ENCODE measurements at regions not wholly inside any gene's neighbourhood (a gene's known extent, or its start where the extent isn't known, plus 50 kb on each side); places are given as distances from the start of the nearest gene placed in this dataset.

DNA sequence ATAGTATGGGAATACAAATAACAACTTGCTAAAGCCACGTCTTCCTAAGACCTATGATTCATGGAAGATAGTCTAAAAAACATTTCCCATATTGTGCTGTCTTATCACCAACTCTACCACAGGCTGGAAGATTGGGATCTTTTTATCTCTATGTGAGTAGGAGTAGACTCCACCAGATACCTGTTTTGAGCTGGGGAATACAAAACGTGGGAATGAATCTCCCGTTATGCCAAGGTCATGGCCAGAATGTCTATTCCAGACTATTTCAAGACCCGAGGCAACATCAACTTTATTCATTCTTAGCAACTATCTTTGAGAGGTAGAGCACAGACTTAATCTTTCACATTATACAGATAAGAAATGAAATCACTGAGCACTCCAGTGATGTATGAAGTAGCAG, 2350.9 kb upstream of the WWC1 start:
- Histone ChIP-seq H3K27ac (no peak overlapping the region), H3K9me3 (ENCODE audit: low read depth) (no peaks in the 10 kb centered on the region), H3K27me3 (no peaks in the 10 kb centered on the region), H3K36me3 (no peaks in the 10 kb centered on the region), H3K4me3 (no peak overlapping the region), H3K4me1 (ENCODE audit: low read depth) (no peaks in the 10 kb centered on the region)
- TF ChIP-seq, protein P1, sequence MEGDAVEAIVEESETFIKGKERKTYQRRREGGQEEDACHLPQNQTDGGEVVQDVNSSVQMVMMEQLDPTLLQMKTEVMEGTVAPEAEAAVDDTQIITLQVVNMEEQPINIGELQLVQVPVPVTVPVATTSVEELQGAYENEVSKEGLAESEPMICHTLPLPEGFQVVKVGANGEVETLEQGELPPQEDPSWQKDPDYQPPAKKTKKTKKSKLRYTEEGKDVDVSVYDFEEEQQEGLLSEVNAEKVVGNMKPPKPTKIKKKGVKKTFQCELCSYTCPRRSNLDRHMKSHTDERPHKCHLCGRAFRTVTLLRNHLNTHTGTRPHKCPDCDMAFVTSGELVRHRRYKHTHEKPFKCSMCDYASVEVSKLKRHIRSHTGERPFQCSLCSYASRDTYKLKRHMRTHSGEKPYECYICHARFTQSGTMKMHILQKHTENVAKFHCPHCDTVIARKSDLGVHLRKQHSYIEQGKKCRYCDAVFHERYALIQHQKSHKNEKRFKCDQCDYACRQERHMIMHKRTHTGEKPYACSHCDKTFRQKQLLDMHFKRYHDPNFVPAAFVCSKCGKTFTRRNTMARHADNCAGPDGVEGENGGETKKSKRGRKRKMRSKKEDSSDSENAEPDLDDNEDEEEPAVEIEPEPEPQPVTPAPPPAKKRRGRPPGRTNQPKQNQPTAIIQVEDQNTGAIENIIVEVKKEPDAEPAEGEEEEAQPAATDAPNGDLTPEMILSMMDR (IDR thresholded peaks at IDR 0.05; ENCODE audit: low read depth, low read length), result no peak
- DNase-seq (ENCODE audit: low read depth in 1 of 2, low spot score in 1 of 2), result no peak

DNA sequence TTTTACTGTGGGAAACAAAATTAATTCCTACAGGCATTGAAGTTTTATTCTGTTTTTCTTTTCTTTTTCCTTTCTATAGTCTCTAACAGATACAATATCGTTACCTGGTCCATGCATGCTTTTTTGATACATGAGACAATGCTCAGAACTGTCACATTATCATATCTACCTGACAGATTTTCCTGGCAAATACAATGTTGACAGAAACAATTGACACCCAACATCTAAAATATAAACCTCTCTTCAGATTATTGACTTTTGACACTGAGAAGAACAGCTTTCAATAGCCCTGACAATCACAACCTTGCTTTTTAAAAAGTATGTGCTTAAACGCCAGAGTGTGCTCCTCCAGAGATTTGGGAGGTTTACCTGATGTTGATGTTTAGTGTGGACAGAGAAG, 2334.6 kb upstream of the WWC1 start:
- H3K36me3 ChIP-seq, result no peaks in the 10 kb centered on the region
- no peaks in the 10 kb centered on the region for H3K4me1 ChIP-seq (ENCODE audit: low read depth)
- DNase-seq (ENCODE audit: low read depth in 1 of 2, low spot score in 1 of 2), result no peak
- TF ChIP-seq, protein P1 (IDR thresholded peaks at IDR 0.05; ENCODE audit: low read depth, low read length), result no peak
- H3K4me3 ChIP-seq, result no peak overlapping the region
- H3K27me3 ChIP-seq, result no peaks in the 10 kb centered on the region
- no peaks in the 10 kb centered on the region for H3K9me3 ChIP-seq (ENCODE audit: low read depth)
- no peak overlapping the region for H3K27ac ChIP-seq

DNA sequence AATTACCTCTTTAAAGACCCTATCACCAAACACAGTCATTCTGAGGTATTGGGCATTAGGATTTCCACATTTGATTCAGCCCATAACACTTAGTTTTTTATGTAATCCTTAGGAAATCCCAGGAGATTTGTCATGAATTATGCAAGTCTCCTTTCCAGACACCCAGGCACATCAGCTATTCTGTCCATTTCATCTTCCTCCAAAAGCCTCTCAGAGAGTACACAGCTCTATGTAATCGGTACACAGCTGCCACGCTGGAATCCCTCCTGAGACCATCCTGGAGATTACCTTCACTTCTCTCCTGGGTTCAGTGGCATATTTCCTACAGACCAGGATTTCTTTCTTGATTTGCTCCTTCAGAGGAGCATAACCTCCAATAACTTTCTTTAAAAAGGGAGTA, 2309.8 kb upstream of the WWC1 start:
- TF ChIP-seq, protein P1 (IDR thresholded peaks at IDR 0.05; ENCODE audit: low read depth, low read length), result no peak
- no peaks in the 10 kb centered on the region for H3K36me3 ChIP-seq
- no peaks in the 10 kb centered on the region for H3K9me3 ChIP-seq (ENCODE audit: low read depth)
- H3K4me3 ChIP-seq, result no peak overlapping the region
- no peaks in the 10 kb centered on the region for H3K4me1 ChIP-seq (ENCODE audit: low read depth)
- no peak overlapping the region for H3K27ac ChIP-seq
- DNase-seq (ENCODE audit: low read depth in 1 of 2, low spot score in 1 of 2), result no peak
- H3K27me3 ChIP-seq, result no peaks in the 10 kb centered on the region

DNA sequence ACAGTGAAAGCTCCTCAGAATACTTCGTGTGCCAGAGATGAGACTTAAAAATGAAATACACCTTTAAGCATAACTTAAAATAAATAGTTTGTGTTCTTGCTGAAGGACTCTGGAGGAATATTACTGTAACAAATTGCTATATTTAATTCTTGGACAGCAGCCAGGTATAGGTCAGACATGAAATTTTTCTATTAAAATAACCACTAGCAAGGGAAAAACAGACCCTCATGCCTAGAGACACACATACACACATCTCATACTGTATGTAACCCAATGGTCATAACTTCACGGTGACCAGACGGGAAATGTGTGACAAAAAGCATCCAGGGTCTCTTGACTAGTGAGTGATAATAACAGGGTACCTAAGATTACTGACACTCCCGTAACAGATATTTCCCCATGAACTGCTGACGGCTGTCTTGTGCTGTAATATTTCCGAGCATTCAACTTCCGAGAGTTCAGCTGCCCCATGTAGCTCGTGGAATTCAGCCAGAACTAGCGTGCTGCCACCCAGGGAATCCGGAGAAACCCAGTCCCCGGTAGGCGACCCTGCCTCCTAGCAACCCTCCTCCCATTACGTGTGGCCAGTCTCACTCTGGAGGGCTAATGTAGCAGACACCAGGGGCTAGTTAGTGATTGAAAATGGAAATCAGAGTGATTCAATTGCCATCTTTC, 2295.1 kb upstream of the WWC1 start:
- DNase-seq (ENCODE audit: low read depth in 1 of 2, low spot score in 1 of 2), result peak in 1 of 2 donors; percentile 9
- Histone ChIP-seq H3K27ac (no peak overlapping the region), H3K27me3 (no peaks in the 10 kb centered on the region), H3K4me3 (no peak overlapping the region), H3K4me1 (ENCODE audit: low read depth) (no peaks in the 10 kb centered on the region), H3K36me3 (no peaks in the 10 kb centered on the region), H3K9me3 (ENCODE audit: low read depth) (no peaks in the 10 kb centered on the region)
- TF ChIP-seq, protein P1 (IDR thresholded peaks at IDR 0.05; ENCODE audit: low read depth, low read length), result no peak

DNA sequence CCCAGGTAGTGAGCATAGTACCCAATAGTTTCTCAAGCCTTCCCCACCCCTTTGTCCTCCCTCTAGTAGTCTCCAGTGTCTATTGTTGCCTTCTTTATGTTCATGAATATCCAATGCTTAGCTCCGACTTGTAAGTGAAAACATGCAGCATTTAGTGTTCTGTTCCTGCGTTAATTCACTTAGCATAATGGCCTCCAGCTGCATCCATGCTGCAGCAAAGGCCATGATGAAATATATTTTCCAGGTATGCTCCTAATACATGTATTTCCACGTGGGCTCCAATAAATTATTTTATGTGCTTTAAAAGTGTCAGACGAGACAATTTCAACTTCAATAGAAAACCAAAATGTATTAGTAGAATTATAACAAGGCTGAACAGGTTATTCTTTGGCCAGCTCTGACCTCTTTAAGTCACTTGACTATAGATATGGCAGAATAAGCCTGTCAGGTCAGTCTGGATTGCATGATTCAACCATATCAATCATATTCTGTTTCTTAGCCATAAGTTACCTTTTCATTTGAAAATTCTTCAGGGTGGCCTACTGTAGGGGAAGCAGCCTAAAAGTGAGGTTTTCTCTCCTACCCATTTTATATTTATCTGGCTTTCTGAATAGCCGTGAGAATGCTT, 2291.6 kb upstream of the WWC1 start:
- no peaks in the 10 kb centered on the region for H3K9me3 ChIP-seq (ENCODE audit: low read depth)
- TF ChIP-seq, protein P1 (IDR thresholded peaks at IDR 0.05; ENCODE audit: low read depth, low read length), result no peak
- DNase-seq (ENCODE audit: low read depth in 1 of 2, low spot score in 1 of 2), result no peak

More for the DNA sequence above, 2291.6 kb upstream of the WWC1 start:
- H3K36me3 ChIP-seq, result no peaks in the 10 kb centered on the region
- no peak overlapping the region for H3K27ac ChIP-seq
- H3K27me3 ChIP-seq, result no peaks in the 10 kb centered on the region
- H3K4me1 ChIP-seq (ENCODE audit: low read depth), result no peaks in the 10 kb centered on the region
- H3K4me3 ChIP-seq, result no peak overlapping the region

Data from cardiac muscle cell (in vitro differentiated cells and primary cell).